ENCODE measurements at regions not wholly inside any gene's neighbourhood (a gene's known extent, or its start where the extent isn't known, plus 50 kb on each side); places are given as distances from the start of the nearest gene placed in this dataset.

DNA sequence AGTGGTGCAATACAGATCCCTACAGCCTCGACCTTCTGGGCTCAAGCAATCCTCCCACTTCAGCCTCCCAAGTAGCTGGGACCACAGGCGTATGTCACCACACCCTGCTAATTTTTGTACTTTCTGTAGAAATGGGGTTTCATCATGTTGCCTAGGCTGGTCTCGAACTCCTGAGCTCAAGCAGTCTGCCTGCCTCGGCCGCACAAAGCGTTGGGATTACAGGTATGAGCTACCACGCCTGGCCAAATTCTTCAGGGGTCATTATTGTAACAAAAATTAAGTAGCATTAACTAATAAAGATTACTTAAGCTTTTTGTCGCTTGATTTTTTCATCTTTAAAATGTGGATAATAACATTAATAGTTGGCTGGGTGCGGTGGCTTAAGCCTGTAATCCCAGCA is 195.3 kb upstream of the IER5L start:
- no peak for DNase-seq (ENCODE audit: low read depth)
- TF ChIP-seq, protein P1, sequence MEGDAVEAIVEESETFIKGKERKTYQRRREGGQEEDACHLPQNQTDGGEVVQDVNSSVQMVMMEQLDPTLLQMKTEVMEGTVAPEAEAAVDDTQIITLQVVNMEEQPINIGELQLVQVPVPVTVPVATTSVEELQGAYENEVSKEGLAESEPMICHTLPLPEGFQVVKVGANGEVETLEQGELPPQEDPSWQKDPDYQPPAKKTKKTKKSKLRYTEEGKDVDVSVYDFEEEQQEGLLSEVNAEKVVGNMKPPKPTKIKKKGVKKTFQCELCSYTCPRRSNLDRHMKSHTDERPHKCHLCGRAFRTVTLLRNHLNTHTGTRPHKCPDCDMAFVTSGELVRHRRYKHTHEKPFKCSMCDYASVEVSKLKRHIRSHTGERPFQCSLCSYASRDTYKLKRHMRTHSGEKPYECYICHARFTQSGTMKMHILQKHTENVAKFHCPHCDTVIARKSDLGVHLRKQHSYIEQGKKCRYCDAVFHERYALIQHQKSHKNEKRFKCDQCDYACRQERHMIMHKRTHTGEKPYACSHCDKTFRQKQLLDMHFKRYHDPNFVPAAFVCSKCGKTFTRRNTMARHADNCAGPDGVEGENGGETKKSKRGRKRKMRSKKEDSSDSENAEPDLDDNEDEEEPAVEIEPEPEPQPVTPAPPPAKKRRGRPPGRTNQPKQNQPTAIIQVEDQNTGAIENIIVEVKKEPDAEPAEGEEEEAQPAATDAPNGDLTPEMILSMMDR (conservative IDR thresholded peaks at IDR 0.05; ENCODE audit: low read length) = no peak
- no peak overlapping the region for H3K4me3 ChIP-seq (ENCODE audit: low read length)

DNA sequence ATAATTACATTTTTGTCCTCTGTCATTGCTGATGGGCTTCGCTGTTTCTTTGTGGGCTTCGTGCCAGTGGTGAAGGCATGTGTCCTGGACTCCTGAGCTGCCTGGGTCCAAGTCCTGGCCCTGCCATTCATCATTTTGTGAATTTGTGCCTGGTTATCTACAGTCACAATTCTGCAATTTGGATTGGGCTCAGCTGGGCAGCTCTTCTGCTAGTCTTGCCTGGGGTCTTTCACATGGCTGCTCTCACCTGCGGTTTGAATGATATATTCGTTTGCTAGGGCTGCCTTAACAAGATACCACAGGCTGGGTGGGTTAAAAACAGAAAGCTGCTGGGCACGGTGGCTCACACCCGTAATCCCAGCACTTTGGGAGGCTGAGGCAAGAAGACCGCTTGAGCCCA is 192.7 kb upstream of the IER5L start:
- TF ChIP-seq, protein P1 (conservative IDR thresholded peaks at IDR 0.05; ENCODE audit: low read length) = no peak

DNA sequence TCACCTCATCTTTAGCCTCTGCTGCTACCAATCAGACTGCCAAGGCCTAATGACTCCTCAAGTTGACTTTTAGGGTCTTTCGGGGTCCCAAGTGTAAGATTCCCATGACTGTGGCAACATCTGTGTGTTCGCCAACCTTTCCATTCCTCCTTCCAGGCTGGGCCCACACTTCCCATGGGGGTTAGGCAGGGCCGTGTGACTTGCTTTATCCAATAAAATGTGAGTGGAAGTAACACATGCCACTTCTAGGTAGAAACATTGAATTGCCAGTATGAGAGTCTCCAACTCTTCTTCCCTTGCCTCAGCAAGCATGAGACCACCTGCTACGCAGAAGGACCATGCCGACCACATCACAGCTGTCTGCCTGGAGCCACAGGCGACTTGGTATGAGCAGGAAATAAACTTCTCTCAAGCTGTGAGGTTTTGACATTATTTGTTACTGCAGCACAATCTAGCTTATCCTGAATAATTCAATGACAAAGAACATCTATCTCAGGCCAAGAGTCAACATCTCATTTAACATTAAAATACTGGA is 190.4 kb upstream of the IER5L start:
- TF ChIP-seq, protein P1 (conservative IDR thresholded peaks at IDR 0.05; ENCODE audit: low read length) = no peak
- DNase-seq (ENCODE audit: low read depth) = no peak
- H3K4me3 ChIP-seq (ENCODE audit: low read length) = no peak overlapping the region

More for the DNA sequence above, 192.7 kb upstream of the IER5L start:
- H3K4me3 ChIP-seq (ENCODE audit: low read length) = no peak overlapping the region
- no peak for DNase-seq (ENCODE audit: low read depth)

DNA sequence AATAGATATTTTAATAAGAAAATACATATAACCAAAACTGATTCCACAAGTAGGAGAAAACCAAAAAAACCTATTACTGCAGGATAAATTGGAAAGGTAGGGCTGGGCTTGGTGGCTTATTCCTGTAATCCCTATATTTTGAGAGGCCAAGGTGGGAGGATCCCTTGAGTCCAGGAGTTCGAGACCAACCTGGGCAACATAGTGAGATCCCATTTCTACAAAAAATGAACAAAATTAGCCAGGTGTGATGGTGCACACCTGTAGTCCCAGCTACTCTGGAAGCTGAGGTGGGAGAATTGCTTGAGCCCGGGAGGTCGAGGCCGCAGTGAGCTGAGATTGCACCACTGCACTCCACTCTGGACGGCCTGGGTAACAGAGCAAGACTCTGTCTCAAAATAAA is 189.2 kb upstream of the IER5L start:
- DNase-seq (ENCODE audit: low read depth) = no peak
- no peak overlapping the region for H3K4me3 ChIP-seq (ENCODE audit: low read length)
- TF ChIP-seq, protein P1 (conservative IDR thresholded peaks at IDR 0.05; ENCODE audit: low read length) = no peak

DNA sequence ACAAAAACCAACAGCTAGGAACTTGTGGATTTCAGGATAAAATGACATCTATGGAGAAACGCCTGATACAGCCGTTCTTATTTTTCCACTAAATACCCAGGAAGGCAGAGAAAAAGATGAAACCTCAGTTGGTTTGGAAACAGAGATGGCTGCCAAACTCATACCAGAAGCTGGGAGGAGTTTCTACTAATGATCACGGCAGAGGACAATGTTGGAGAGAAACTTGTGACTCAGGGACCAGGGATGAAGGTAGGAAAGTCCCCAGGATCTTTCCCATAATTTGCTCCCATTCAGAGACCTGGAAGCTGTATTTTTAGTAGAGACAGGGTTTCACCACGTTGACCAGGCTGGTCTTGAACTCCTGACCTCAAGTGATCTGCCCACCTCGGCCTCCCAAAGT is 187.1 kb upstream of the IER5L start:
- H3K4me3 ChIP-seq (ENCODE audit: low read length) = no peak overlapping the region
- peak; percentile 50 for DNase-seq (ENCODE audit: low read depth)
- TF ChIP-seq, protein P1 (conservative IDR thresholded peaks at IDR 0.05; ENCODE audit: low read length) = no peak

DNA sequence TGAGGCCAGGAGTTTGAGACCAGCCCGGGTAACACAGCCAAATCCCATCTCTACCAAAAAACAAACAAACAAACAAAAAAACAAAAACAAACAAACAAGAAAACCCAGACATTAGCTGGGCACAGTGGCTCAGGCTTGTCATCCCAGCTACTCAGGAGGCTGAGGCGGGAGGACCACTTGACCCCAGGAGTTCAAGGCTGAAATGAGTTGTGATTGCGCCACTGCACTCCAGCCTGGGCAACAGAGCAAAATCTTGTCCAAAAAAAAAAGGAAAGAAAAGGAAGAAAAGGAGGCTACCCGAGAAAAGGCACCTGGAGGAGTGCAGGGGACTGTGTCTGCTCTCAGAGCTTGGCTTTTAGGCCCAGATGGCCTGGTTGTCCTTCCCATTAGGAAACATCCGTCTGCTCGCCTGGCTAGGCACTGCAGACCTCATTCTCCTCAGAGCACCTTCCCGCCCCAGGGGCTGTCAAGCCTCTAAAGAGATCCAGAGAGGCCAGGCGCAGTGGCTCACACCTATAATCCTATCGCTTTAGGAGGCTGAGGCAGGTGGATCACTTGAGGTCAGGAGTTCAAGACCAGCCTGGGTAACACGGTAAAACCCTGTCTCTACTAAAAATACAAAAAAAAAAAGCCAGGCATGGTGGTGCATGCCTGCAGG is 185.3 kb upstream of the IER5L start:
- TF ChIP-seq, protein P1 (conservative IDR thresholded peaks at IDR 0.05; ENCODE audit: low read length) = no peak
- DNase-seq (ENCODE audit: low read depth) = no peak
- no peak overlapping the region for H3K4me3 ChIP-seq (ENCODE audit: low read length)

DNA sequence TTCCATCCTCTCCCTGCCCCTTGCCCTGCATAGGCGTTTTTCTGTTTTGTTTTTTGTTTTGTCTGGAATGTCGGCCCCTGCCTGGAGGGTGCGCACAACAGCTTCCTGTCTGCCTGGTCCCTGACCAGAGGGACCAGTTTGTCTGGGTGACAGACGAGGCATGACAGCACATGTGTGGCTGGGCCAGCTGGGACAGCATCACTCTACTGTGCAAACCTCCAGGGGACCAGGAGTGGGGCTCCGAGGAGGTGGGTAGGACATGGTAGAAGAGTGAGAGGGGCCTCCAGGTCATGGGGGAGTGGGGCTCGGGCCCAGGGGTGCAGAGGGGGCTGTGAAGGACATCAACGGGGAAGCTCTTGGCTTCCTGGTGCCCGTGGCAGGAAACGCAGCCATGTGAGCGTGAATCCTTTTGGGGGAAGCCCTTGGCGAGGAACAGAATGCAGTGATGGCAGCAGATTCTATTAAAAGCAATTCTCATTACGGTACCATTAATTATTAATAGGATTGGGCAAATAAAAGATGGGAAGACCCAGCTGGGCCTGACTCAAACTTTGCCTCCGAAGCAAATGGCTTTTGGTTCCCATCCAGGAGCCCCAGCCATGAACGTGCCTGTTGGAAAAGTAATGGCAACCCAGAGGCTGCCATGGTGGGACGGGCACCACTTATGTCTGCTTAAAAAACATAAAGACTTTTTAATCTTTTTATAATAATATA is 184.4 kb upstream of the IER5L start:
- no peak overlapping the region for H3K4me3 ChIP-seq (ENCODE audit: low read length)
- no peak for DNase-seq (ENCODE audit: low read depth)
- TF ChIP-seq, protein P1 (conservative IDR thresholded peaks at IDR 0.05; ENCODE audit: low read length) = no peak
